ENCODE measurements at regions not wholly inside any gene's neighbourhood (a gene's known extent, or its start where the extent isn't known, plus 50 kb on each side); places are given as distances from the start of the nearest gene placed in this dataset.

- TF ChIP-seq ZBTB4 (CRISPR knock-in tag; IDR thresholded peaks at IDR 0.05) (no peak), ZNF384 (IDR thresholded peaks at IDR 0.05; ENCODE audit: borderline replicate concordance, low read depth, low read length) (no peak)
These were observed 204.2 kb downstream of the TBX5 start (continued) for GRCh38 chr12:114201794-114202193.

GRCh38 chr12:114194956-114195355, 211.0 kb downstream of the TBX5 start:
- Histone ChIP-seq H3K4me1 (ENCODE audit: control insufficient read depth, insufficient read depth, low read length) (no peaks in the 10 kb centered on the region), H2AFZ (ENCODE audit: control insufficient read depth, low read depth, low read length) (no peak overlapping the region), H3K4me2 (ENCODE audit: control insufficient read depth, insufficient read depth) (no peak overlapping the region), H3K36me3 (ENCODE audit: control insufficient read depth in 2 of 2, insufficient read depth in 2 of 2, low read length in 1 of 2) (no peaks in the 10 kb centered on the region), H3K27ac (ENCODE audit: control insufficient read depth, insufficient read depth) (no peak overlapping the region), H3K9me3 (replicated peaks; ENCODE audit: control insufficient read depth, insufficient read depth, low read length) (no peaks in the 10 kb centered on the region), H4K20me1 (ENCODE audit: control insufficient read depth, insufficient read depth) (no peaks in the 10 kb centered on the region), H3K9ac (ENCODE audit: control insufficient read depth, insufficient read depth, low read length) (no peak overlapping the region), H3K27me3 (replicated peaks in 1 of 2; ENCODE audit: control insufficient read depth in 2 of 2, insufficient read depth in 2 of 2, low read length in 1 of 2) (no peaks in the 10 kb centered on the region), H3K4me3 (no peak overlapping the region), H3K79me2 (ENCODE audit: control insufficient read depth, insufficient read depth, low read length) (no peaks in the 10 kb centered on the region)
- intact Hi-C loops (cut with micrococcal nuclease; ENCODE audit: unreplicated experiment): no loop called here
- ChIA-PET POLR2A (no interaction called here), RAD21 (ENCODE audit: unreplicated experiment) (no interaction called here), CTCF (no interaction called here), SMC1A (ENCODE audit: uncharacterized antibody, unreplicated experiment) (no interaction called here)
- in situ Hi-C loops (cut with MboI): no loop called here
- DNase-seq (ENCODE audit: low read depth, low spot score) (no peak), ATAC-seq (no peak), FAIRE-seq (no peak)
- TF ChIP-seq WRNIP1 (IDR thresholded peaks at IDR 0.05; ENCODE audit: borderline replicate concordance, low read depth, low read length) (no peak), FOXM1 (IDR thresholded peaks at IDR 0.05; ENCODE audit: low read depth, low read length) (no peak), TCF3 (IDR thresholded peaks at IDR 0.05; ENCODE audit: borderline replicate concordance, insufficient read depth, low read depth, low read length) (no peak), HDGF (IDR thresholded peaks at IDR 0.05) (no peak), CUX1 (IDR thresholded peaks at IDR 0.05; ENCODE audit: insufficient replicate concordance, low read depth, low read length) (no peak), BHLHE40 (IDR thresholded peaks at IDR 0.05; ENCODE audit: borderline replicate concordance in 1 of 2, low read depth in 2 of 2, low read length in 1 of 2) (no peak), PAX8 (IDR thresholded peaks at IDR 0.05) (no peak), HDAC6 (IDR thresholded peaks at IDR 0.05; ENCODE audit: unreplicated experiment) (no peak), RBBP5 (conservative IDR thresholded peaks at IDR 0.05) (no peak)
- TF ChIP-seq, protein P1, sequence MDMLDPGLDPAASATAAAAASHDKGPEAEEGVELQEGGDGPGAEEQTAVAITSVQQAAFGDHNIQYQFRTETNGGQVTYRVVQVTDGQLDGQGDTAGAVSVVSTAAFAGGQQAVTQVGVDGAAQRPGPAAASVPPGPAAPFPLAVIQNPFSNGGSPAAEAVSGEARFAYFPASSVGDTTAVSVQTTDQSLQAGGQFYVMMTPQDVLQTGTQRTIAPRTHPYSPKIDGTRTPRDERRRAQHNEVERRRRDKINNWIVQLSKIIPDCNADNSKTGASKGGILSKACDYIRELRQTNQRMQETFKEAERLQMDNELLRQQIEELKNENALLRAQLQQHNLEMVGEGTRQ (IDR thresholded peaks at IDR 0.05; ENCODE audit: borderline replicate concordance, low read depth, low read length): no peak
- no TSS peak for BruUV-seq (replicated peaks)
- WGBS (ENCODE audit: insufficient coverage, insufficient replicate concordance, low lambda C conversion rate, missing lambda C conversion rate): 0% methylated on average over 3 of the region's 3 CpGs

All from GM12878 (cell line).